HepG2 (cell line): ENCODE measurements at regions not wholly inside any gene's neighbourhood (a gene's known extent, or its start where the extent isn't known, plus 50 kb on each side); places are given as distances from the start of the nearest gene placed in this dataset.

Source experiments
- HDAC2 ChIP-seq: sonication (generic); formaldehyde crosslinking; IDR thresholded peaks from 2 replicates; pipeline ENCODE4 v1.4.0; 2020; ENCODE audit warnings: missing genetic modification reagents
- POLR2A ChIP-seq, 2 experiments: IDR thresholded peaks; 2 replicates each; pipeline ENCODE4 v1.6.1; 2011; ENCODE audit warnings: low read depth in 2 of 2, low read length in 2 of 2, mild to moderate bottlenecking in 1 of 2, moderate library complexity in 1 of 2; ENCODE audit not compliant: insufficient read depth in 1 of 2
- TBL1XR1 ChIP-seq: fragments of 150-350 bp; IDR thresholded peaks from 2 replicates; pipeline ENCODE4 v1.6.1; 2014; ENCODE audit warnings: borderline replicate concordance, low read length; ENCODE audit not compliant: partially characterized antibody
- ZBTB33 ChIP-seq: sonication (generic); formaldehyde crosslinking; IDR thresholded peaks from 2 replicates; pipeline ENCODE4 v1.4.0; 2020; ENCODE audit warnings: missing genetic modification reagents

DNA sequence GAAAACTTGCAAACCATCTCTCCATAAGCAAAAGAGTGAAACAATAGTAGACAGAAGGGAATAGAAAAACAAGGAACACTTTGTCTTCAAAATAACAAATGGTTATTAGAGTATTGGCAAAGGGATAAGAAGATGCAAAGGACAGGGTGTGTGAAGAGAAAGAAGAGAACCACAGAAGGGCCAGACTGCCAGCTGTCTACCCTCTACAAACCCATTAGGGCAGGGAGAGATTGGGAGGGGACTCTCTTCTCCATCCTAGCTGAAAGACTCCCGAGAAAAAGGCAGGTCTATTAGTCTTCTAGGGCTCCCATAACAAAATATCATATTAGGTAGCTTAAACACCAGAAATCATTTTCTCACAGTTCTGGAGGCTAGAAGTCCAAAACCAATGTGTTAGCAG, 292.8 kb downstream of the PTBP2 start:
- TF ChIP-seq POLR2A (IDR thresholded peaks at IDR 0.05; ENCODE audit: insufficient read depth in 1 of 2, low read depth in 2 of 2, low read length in 2 of 2) (no peak), ZBTB33 (no peak), TBL1XR1 (no peak), HDAC2 (CRISPR knock-in tag) (no peak)
